ENCODE measurements at regions not wholly inside any gene's neighbourhood (a gene's known extent, or its start where the extent isn't known, plus 50 kb on each side); places are given as distances from the start of the nearest gene placed in this dataset.

- Histone ChIP-seq H3K27me3 (ENCODE audit: insufficient read depth in 3 of 3, low read length in 2 of 3) (no peaks in the 10 kb centered on the region), H3K36me3 (ENCODE audit: insufficient read depth in 1 of 2, low read depth in 1 of 2) (no peaks in the 10 kb centered on the region), H3K4me3 (no peak overlapping the region), H3K9me3 (no peaks in the 10 kb centered on the region), H3K4me1 (no peaks in the 10 kb centered on the region), H3K27ac (no peak overlapping the region)
- peak; percentile 17 to 41 for DNase-seq
- intact Hi-C loops (cut with DNase I), result no loop called here
- ATAC-seq, result no peak
- TF ChIP-seq CTCF (IDR thresholded peaks at IDR 0.05), result no peak
- 77 to 86% (median 80%) methylated on average over 2 of the region's 2 CpGs for WGBS, 3 donors
Observed at GRCh38 chr18:42437646-42438045, 482.6 kb downstream of the PIK3C3 start.

- H3K4me3 ChIP-seq, result no peak overlapping the region
- no peak overlapping the region for H3K27ac ChIP-seq
- WGBS, 3 donors, result 59 to 72% (median 63%) methylated on average over 3 of the region's 3 CpGs
- TF ChIP-seq CTCF (IDR thresholded peaks at IDR 0.05), result no peak
- ATAC-seq, result no peak
- H3K4me1 ChIP-seq, result no peaks in the 10 kb centered on the region
- no peaks in the 10 kb centered on the region for H3K36me3 ChIP-seq (ENCODE audit: insufficient read depth in 1 of 2, low read depth in 1 of 2)
- H3K27me3 ChIP-seq (ENCODE audit: insufficient read depth in 3 of 3, low read length in 2 of 3), result no peaks in the 10 kb centered on the region
- DNase-seq, result no peak
- no peaks in the 10 kb centered on the region for H3K9me3 ChIP-seq
- intact Hi-C loops (cut with DNase I), result no loop called here
Observed at GRCh38 chr18:42442656-42443055, 487.6 kb downstream of the PIK3C3 start.

GRCh38 chr18:42444349-42444748 lies 489.3 kb downstream of the PIK3C3 start:
- DNase-seq (no peak), ATAC-seq (no peak)
- intact Hi-C loops (cut with DNase I), result no loop called here
- Histone ChIP-seq H3K4me3 (no peak overlapping the region), H3K4me1 (no peaks in the 10 kb centered on the region), H3K27ac (no peak overlapping the region), H3K27me3 (ENCODE audit: insufficient read depth in 3 of 3, low read length in 2 of 3) (no peaks in the 10 kb centered on the region), H3K36me3 (ENCODE audit: insufficient read depth in 1 of 2, low read depth in 1 of 2) (no peaks in the 10 kb centered on the region), H3K9me3 (peaks cover 3% of the 10 kb centered on the region)
- TF ChIP-seq CTCF (IDR thresholded peaks at IDR 0.05), result no peak
- WGBS, 3 donors, result 41 to 54% (median 44%) methylated on average over 1 of the region's 1 CpG

GRCh38 chr18:42445359-42445758 lies 490.3 kb downstream of the PIK3C3 start:
- Histone ChIP-seq H3K4me3 (no peak overlapping the region), H3K36me3 (ENCODE audit: insufficient read depth in 1 of 2, low read depth in 1 of 2) (no peaks in the 10 kb centered on the region), H3K4me1 (no peaks in the 10 kb centered on the region), H3K27ac (no peak overlapping the region), H3K27me3 (ENCODE audit: insufficient read depth in 3 of 3, low read length in 2 of 3) (no peaks in the 10 kb centered on the region), H3K9me3 (peaks cover 3% of the 10 kb centered on the region)
- 76 to 83% (median 81%) methylated on average over 2 of the region's 2 CpGs for WGBS, 3 donors
- no peak for TF ChIP-seq CTCF (IDR thresholded peaks at IDR 0.05)
- no peak for DNase-seq
- intact Hi-C loops (cut with DNase I), result loop anchor here in 1 of 2 donors (5.0 kb wide), 1 partner anchor 948 kb away; no protein-coding TSS in a partner anchor
- ATAC-seq, result no peak

GRCh38 chr18:42446195-42446594 lies 491.2 kb downstream of the PIK3C3 start:
- no peak overlapping the region for H3K27ac ChIP-seq
- H3K27me3 ChIP-seq (ENCODE audit: insufficient read depth in 3 of 3, low read length in 2 of 3), result no peaks in the 10 kb centered on the region
- no peaks in the 10 kb centered on the region for H3K4me1 ChIP-seq
- no peak for ATAC-seq
- no peaks in the 10 kb centered on the region for H3K36me3 ChIP-seq (ENCODE audit: insufficient read depth in 1 of 2, low read depth in 1 of 2)
- TF ChIP-seq CTCF (IDR thresholded peaks at IDR 0.05), result no peak
- peaks cover 3% of the 10 kb centered on the region for H3K9me3 ChIP-seq
- no peak for DNase-seq
- intact Hi-C loops (cut with DNase I), result loop anchor here in 1 of 2 donors (5.0 kb wide), 1 partner anchor 949 kb away; no protein-coding TSS in a partner anchor
- no peak overlapping the region for H3K4me3 ChIP-seq

All from psoas muscle (tissue), 7 donors.